ENCODE measurements at regions not wholly inside any gene's neighbourhood (a gene's known extent, or its start where the extent isn't known, plus 50 kb on each side); places are given as distances from the start of the nearest gene placed in this dataset.

GRCh38 chr10:43845121-43845520 is 196.4 kb upstream of the ZNF32 start:
- 68 to 75% methylated on average over 5 of the region's 5 CpGs for WGBS, 2 donors
- Histone ChIP-seq H3K36me3 (no peaks in the 10 kb centered on the region), H3K4me3 (no peak overlapping the region), H3K27me3 (no peaks in the 10 kb centered on the region), H3K27ac (peak overlapping the region in 2 of 4 donors; percentile 37 to 56), H3K4me1 (peaks cover 0 to 42% (median 13%) of the 10 kb centered on the region in 4 donors), H3K9me3 (no peaks in the 10 kb centered on the region)
- no peak for DNase-seq (ENCODE audit: low spot score in 2 of 2)
- no peak for TF ChIP-seq CTCF (IDR thresholded peaks at IDR 0.05)
- TF ChIP-seq EP300 (IDR thresholded peaks at IDR 0.05), result no peak
- no peak for TF ChIP-seq POLR2A (IDR thresholded peaks at IDR 0.05)

GRCh38 chr10:43844221-43844620 is 195.5 kb upstream of the ZNF32 start:
- no peak overlapping the region for H3K4me3 ChIP-seq
- no peak for DNase-seq (ENCODE audit: low spot score in 2 of 2)
- no peaks in the 10 kb centered on the region for H3K27me3 ChIP-seq
- TF ChIP-seq CTCF (IDR thresholded peaks at IDR 0.05) (no peak), POLR2A (IDR thresholded peaks at IDR 0.05) (no peak), EP300 (IDR thresholded peaks at IDR 0.05) (no peak)
- H3K9me3 ChIP-seq, result no peaks in the 10 kb centered on the region
- WGBS, 2 donors, result 85 to 90% methylated on average over 4 of the region's 4 CpGs
- H3K36me3 ChIP-seq, result no peaks in the 10 kb centered on the region
- peaks cover 0 to 42% (median 13%) of the 10 kb centered on the region in 4 donors for H3K4me1 ChIP-seq
- peak overlapping the region in 2 of 4 donors; percentile 27 to 60 for H3K27ac ChIP-seq

GRCh38 chr10:43843321-43844101 is 194.8 kb upstream of the ZNF32 start:
- no peak overlapping the region for H3K4me3 ChIP-seq
- H3K27ac ChIP-seq, result peak overlapping the region in 3 of 4 donors; percentile 27 to 69 (median 60)
- H3K36me3 ChIP-seq, result no peaks in the 10 kb centered on the region
- no peaks in the 10 kb centered on the region for H3K9me3 ChIP-seq
- WGBS, 2 donors, result 44 to 46% methylated on average over 9 of the region's 9 CpGs
- H3K27me3 ChIP-seq, result no peaks in the 10 kb centered on the region
- no peak for TF ChIP-seq CTCF (IDR thresholded peaks at IDR 0.05)
- peak in 1 of 2 donors; percentile 87 for TF ChIP-seq EP300 (IDR thresholded peaks at IDR 0.05)
- DNase-seq (ENCODE audit: low spot score in 2 of 2), result peak; percentile 60 to 69
- peaks cover 0 to 42% (median 13%) of the 10 kb centered on the region in 4 donors for H3K4me1 ChIP-seq

- no peaks in the 10 kb centered on the region for H3K36me3 ChIP-seq
- TF ChIP-seq CTCF (IDR thresholded peaks at IDR 0.05) (no peak), POLR2A (IDR thresholded peaks at IDR 0.05) (no peak), EP300 (IDR thresholded peaks at IDR 0.05) (no peak)
- H3K27ac ChIP-seq, result peak overlapping the region in 1 of 4 donors; percentile 60
- DNase-seq (ENCODE audit: low spot score in 2 of 2), result no peak
- 82 to 86% methylated on average over 9 of the region's 9 CpGs for WGBS, 2 donors
- no peaks in the 10 kb centered on the region for H3K27me3 ChIP-seq
- H3K4me1 ChIP-seq, result peaks cover 0 to 42% (median 13%) of the 10 kb centered on the region in 4 donors
- H3K4me3 ChIP-seq, result no peak overlapping the region
- H3K9me3 ChIP-seq, result no peaks in the 10 kb centered on the region
Measured at GRCh38 chr10:43842496-43842895, 193.8 kb upstream of the ZNF32 start.

GRCh38 chr10:43842072-43842471 is 193.4 kb upstream of the ZNF32 start:
- Histone ChIP-seq H3K4me3 (no peak overlapping the region), H3K9me3 (no peaks in the 10 kb centered on the region), H3K27me3 (no peaks in the 10 kb centered on the region), H3K27ac (no peak overlapping the region), H3K4me1 (peaks cover 0 to 42% (median 13%) of the 10 kb centered on the region in 4 donors), H3K36me3 (no peaks in the 10 kb centered on the region)
- TF ChIP-seq EP300 (IDR thresholded peaks at IDR 0.05) (no peak), POLR2A (IDR thresholded peaks at IDR 0.05) (no peak), CTCF (IDR thresholded peaks at IDR 0.05) (no peak)
- WGBS, 2 donors, result 85 to 90% methylated on average over 5 to 6 of the region's 6 CpGs
- no peak for DNase-seq (ENCODE audit: low spot score in 2 of 2)

All from tibial nerve (tissue), 4 donors.